Glutamatergic neuron (in vitro differentiated cells): ENCODE measurements at regions not wholly inside any gene's neighbourhood (a gene's known extent, or its start where the extent isn't known, plus 50 kb on each side); places are given as distances from the start of the nearest gene placed in this dataset.
A peak's percentile ranks its signal among the peaks of the same experiment; 100 is the strongest.

Experiments used
- DNase-seq: peaks from one replicate; pipeline ENCODE4 v3.0.0; 2022
- H3K27ac Mint-ChIP-seq: one replicate; pipeline ENCODE4 v1.8.0; 2020; ENCODE audit warnings: mild to moderate bottlenecking, mixed read lengths, inconsistent platforms; ENCODE audit not compliant: unreplicated experiment
- H3K27me3 Mint-ChIP-seq: one replicate; pipeline ENCODE4 v1.8.0; 2020; ENCODE audit warnings: mild to moderate bottlenecking, moderate library complexity, mixed read lengths, inconsistent platforms; ENCODE audit not compliant: unreplicated experiment
- H3K36me3 Mint-ChIP-seq: one replicate; pipeline ENCODE4 v1.8.0; 2020; ENCODE audit warnings: mild to moderate bottlenecking, mixed read lengths, inconsistent platforms; ENCODE audit not compliant: unreplicated experiment
- H3K4me1 Mint-ChIP-seq: one replicate; pipeline ENCODE4 v1.8.0; 2020; ENCODE audit warnings: mild to moderate bottlenecking, low read depth, mixed read lengths, inconsistent platforms; ENCODE audit not compliant: unreplicated experiment
- H3K4me3 Mint-ChIP-seq: one replicate; pipeline ENCODE4 v1.8.0; 2020; ENCODE audit warnings: mild to moderate bottlenecking, mixed read lengths, inconsistent platforms; ENCODE audit not compliant: unreplicated experiment
- H3K9me3 Mint-ChIP-seq: one replicate; pipeline ENCODE4 v1.8.0; 2020; ENCODE audit warnings: mild to moderate bottlenecking, moderate library complexity, mixed read lengths, inconsistent platforms; ENCODE audit not compliant: unreplicated experiment
- TF ChIP-seq, protein P1 (sequence below): fragments of 200-600 bp; sonication (generic); IDR thresholded peaks from one replicate; pipeline ENCODE4 v1.5.0; 2021; ENCODE audit not compliant: partially characterized antibody, unreplicated experiment

DNA sequence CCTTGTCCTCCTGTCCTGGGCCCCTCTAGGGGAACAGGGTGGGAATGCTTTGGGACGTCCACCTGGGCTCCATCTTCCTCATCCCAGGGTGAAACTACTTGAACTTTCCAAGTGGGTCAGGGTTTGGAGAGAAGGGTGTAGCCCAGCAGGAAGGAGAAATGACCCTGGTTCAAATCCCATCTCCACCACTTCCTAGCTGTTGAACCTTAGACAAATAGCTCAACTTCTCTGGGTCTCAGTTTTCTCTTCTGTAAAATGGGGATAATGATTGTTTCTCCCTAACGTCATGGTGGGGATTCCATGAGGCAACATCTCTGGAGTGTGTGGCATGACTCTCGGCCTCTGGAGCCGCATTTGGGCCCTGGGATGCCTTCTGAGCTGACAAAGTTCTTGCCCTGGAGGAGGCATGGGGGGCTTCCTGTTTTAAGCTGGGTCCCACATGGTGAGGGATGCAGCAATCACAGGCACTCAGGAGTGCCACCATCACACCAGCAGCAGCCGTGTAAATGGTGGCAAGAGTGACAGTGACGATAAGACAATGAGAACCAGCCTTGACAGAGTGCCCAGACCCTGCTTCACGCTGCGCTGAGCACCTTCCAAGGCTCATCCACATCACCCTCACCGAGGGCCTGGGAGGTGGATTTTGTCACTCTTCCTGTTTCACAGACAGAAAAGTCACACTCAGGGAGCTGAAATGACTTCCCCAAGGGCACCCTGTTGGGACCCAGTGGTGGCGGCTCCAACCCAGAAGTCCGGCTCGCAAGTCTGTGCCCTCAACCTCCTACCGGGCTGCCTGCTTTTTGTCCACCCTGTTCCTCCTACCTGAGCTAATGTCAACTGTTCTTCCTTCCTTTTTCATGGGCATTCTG is 69.5 kb upstream of the IER5L start:
- Mint-ChIP-seq H3K36me3 (no peaks in the 10 kb centered on the region), H3K27ac (no peak overlapping the region), H3K9me3 (peaks cover 9% of the 10 kb centered on the region), H3K4me3 (no peak overlapping the region), H3K27me3 (peaks cover 3% of the 10 kb centered on the region), H3K4me1 (peaks cover 2% of the 10 kb centered on the region)
- TF ChIP-seq, protein P1, sequence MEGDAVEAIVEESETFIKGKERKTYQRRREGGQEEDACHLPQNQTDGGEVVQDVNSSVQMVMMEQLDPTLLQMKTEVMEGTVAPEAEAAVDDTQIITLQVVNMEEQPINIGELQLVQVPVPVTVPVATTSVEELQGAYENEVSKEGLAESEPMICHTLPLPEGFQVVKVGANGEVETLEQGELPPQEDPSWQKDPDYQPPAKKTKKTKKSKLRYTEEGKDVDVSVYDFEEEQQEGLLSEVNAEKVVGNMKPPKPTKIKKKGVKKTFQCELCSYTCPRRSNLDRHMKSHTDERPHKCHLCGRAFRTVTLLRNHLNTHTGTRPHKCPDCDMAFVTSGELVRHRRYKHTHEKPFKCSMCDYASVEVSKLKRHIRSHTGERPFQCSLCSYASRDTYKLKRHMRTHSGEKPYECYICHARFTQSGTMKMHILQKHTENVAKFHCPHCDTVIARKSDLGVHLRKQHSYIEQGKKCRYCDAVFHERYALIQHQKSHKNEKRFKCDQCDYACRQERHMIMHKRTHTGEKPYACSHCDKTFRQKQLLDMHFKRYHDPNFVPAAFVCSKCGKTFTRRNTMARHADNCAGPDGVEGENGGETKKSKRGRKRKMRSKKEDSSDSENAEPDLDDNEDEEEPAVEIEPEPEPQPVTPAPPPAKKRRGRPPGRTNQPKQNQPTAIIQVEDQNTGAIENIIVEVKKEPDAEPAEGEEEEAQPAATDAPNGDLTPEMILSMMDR = no peak
- DNase-seq = no peak

DNA sequence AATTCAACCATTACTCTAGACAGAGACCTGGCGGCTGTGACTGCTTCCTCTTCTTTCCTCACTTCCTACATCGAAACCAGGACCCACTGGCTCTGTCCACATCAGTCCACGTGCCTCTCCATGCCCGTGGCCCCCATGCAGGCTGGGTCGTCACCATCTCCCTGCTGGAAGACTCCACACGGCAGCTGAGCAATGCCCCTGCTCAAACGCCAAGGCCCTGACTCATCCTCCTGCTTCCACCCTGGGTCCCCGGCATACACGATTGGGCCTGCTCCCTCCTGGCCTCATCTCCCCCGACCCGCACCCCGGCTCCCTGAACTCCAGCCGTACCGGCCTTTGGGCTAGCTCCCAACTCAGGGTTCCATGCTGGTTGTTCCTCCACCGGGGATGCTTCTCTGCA is 67.2 kb upstream of the IER5L start:
- Mint-ChIP-seq H3K9me3 (peaks cover 6% of the 10 kb centered on the region), H3K4me3 (no peak overlapping the region)

DNA sequence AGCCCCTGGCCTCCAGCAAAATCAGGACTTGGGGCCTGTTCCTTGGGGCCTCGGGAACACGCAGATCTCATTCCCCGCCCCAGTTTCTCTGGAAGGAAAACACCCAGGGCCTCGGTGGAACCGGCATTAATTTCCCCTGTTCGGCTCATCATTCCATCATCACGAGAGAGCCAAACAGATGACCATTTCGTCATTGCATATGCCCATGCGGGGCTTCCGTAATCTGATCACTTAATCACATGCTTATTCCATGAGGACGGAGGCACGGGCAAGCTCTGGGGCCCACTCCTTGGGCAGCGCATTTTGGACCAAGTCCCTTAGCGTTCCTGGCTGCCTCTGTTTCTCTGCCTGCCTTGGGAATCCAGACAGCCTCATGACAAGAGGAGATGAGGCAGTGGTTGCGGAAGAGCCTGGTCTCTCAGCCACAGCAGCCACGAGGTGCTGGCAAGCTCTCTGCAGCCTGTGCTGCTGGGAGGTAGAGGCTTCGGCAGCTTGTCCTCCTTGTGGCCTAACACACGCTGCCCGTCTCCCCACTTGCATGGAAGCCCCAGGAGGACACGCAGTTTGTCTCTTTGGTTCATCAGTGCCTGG is 65.0 kb upstream of the IER5L start:
- DNase-seq = no peak
- peaks cover 8% of the 10 kb centered on the region for H3K9me3 Mint-ChIP-seq
- H3K4me1 Mint-ChIP-seq = peaks cover 2% of the 10 kb centered on the region
- H3K4me3 Mint-ChIP-seq = no peak overlapping the region
- H3K27ac Mint-ChIP-seq = peak overlapping the region; percentile 55
- H3K36me3 Mint-ChIP-seq = no peaks in the 10 kb centered on the region
- TF ChIP-seq, protein P1 = no peak
- H3K27me3 Mint-ChIP-seq = peaks cover 4% of the 10 kb centered on the region

More for the DNA sequence above, 67.2 kb upstream of the IER5L start:
- Mint-ChIP-seq H3K36me3 (no peaks in the 10 kb centered on the region), H3K27me3 (peaks cover 2% of the 10 kb centered on the region), H3K27ac (no peak overlapping the region), H3K4me1 (peaks cover 2% of the 10 kb centered on the region)
- TF ChIP-seq, protein P1 = no peak
- peak; percentile 1 for DNase-seq

DNA sequence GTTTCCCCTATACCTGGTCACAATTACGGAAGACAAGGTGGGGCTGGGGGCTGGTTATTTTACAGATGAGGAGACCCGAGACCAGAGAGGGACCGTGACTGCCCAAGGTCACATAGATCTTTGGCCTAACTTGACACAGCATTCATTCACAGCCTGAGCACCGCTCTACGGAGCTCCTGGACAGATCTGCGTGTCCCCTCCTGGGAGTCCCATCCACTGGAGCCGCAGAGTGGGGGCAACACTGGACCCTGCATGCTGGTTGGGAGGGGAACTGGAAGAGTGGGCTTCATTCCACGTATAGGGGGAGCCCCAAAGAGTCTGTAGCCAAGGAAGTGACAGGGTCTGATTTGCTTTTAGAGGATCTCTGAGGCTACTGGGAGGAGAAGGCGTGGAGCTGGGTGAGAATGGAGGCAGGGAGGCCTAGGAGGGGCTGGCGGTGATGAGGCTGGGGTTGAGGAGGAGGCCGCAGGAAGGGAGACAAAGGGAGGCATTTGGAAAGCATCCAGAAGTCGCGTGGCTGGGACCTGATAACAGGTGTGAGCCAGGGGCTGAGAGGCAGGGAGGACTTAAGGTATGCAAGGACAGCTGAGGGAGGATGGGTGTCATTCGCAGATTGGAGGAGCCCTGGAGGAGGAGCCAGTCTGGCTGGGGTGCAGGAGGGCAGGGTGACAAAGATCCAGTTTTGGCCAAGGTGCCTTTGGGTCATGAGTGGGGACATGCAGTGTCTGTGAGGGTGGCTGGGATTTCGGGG is 64.3 kb upstream of the IER5L start:
- no peak overlapping the region for H3K27ac Mint-ChIP-seq
- TF ChIP-seq, protein P1 = no peak
- H3K4me3 Mint-ChIP-seq = no peak overlapping the region
- DNase-seq = no peak
- no peaks in the 10 kb centered on the region for H3K36me3 Mint-ChIP-seq
- peaks cover 4% of the 10 kb centered on the region for H3K27me3 Mint-ChIP-seq
- H3K4me1 Mint-ChIP-seq = peaks cover 2% of the 10 kb centered on the region
- peaks cover 8% of the 10 kb centered on the region for H3K9me3 Mint-ChIP-seq

DNA sequence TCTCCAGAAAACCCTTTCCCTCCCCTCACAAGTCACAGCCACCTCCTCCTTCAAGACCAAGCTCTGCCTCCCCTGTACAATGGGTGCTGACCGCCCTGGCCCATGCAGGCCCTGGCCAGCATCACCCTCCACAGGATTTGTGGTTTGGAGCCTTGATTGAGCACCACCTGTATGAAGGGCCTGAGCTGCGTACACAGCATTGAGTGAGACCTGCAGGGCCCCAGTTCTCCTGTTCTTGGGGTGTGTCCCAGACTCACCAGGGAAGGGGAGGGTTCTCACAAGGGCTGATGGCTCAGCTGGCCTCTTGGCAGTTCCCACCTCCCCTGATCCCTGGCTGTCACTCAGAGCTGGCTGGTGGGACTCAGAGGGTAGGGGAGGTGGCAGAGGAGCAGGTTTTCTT is 63.7 kb upstream of the IER5L start:
- no peak for DNase-seq
- TF ChIP-seq, protein P1 = no peak
- no peak overlapping the region for H3K4me3 Mint-ChIP-seq
- peaks cover 8% of the 10 kb centered on the region for H3K9me3 Mint-ChIP-seq
- peaks cover 3% of the 10 kb centered on the region for H3K4me1 Mint-ChIP-seq
- peaks cover 4% of the 10 kb centered on the region for H3K27me3 Mint-ChIP-seq
- no peak overlapping the region for H3K27ac Mint-ChIP-seq
- H3K36me3 Mint-ChIP-seq = no peaks in the 10 kb centered on the region
